RWPE1 (cell line): ENCODE measurements at regions not wholly inside any gene's neighbourhood (a gene's known extent, or its start where the extent isn't known, plus 50 kb on each side); places are given as distances from the start of the nearest gene placed in this dataset.

Experiments
- CTCF ChIA-PET: fragments of 350-600 bp; sonication (Branson Sonifier 250); formaldehyde crosslinking; extraction: SDS; loops from one replicate; lab custom pipeline; 2021; lab: Yijun Ruan, JAX
- POLR2A ChIA-PET: fragments of 400-600 bp; formaldehyde crosslinking; extraction: SDS; loops from one replicate; lab custom pipeline; 2020; ENCODE audit warnings: antibody characterized with exemption; ENCODE audit not compliant: low non-redundant PET; lab: Yijun Ruan, JAX
- DNase-seq: peaks from one replicate; pipeline ENCODE4 v3.0.0; 2012; ENCODE audit warnings: low spot score
- H3K27ac ChIP-seq: fragments of 450-650 bp; 2 replicates; pipeline ENCODE4 v1.5.1; 2017
- CTCF ChIP-seq: fragments of 450-650 bp; conservative IDR thresholded peaks from 2 replicates; pipeline ENCODE4 v1.5.1; 2017; ENCODE audit warnings: low read depth, mild to moderate bottlenecking

GRCh38 chrX:13502590-13502989 is 66.8 kb upstream of the EGFL6 start:
- DNase-seq = no peak
- TF ChIP-seq CTCF = no peak
- ChIA-PET CTCF (no interaction called here), POLR2A (no interaction called here)
- H3K27ac ChIP-seq = no peak overlapping the region

DNA sequence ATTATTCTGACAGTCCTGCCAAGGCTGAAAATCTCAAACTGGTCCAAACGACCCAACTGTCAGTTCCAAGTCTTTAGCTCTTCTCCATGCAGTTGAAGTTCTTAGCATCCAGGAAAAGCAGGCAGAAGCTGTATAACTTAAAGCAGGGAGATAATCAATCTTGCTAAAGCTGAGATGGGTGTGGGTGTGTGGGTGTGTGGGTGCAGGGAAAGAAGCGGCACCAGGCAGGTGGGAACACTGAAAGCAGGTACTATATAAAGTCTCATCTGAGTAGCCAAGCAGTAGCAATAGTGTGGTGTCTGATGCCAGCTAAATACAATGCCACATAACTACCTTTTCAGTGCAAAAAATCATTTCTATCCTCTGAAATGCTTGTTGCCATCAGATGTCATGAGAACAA is 69.7 kb upstream of the EGFL6 start:
- CTCF ChIA-PET = no interaction called here
- no peak for TF ChIP-seq CTCF
- no peak for DNase-seq
- POLR2A ChIA-PET = no interaction called here
- H3K27ac ChIP-seq = no peak overlapping the region

DNA sequence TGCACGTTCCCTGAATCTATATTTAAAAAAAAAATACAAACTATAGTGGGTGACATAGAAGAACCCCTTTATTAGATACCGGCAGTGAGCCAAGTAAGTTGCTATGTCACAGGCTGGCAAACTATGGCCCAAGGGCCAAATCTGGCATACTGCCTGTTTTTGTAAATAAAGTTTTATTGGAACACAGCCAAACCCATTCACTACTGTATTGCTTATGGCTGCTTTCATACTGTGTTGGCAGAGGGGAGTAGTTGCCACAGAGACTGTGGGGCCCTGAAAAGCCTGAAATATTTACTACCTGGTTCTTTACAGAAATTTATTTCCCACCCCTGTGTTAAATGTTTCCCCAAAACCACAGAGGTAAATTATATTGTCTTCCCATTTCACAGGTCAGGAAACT is 71.2 kb upstream of the EGFL6 start:
- DNase-seq = no peak
- TF ChIP-seq CTCF = no peak
- POLR2A ChIA-PET = no interaction called here
- no peak overlapping the region for H3K27ac ChIP-seq
- CTCF ChIA-PET = no interaction called here

DNA sequence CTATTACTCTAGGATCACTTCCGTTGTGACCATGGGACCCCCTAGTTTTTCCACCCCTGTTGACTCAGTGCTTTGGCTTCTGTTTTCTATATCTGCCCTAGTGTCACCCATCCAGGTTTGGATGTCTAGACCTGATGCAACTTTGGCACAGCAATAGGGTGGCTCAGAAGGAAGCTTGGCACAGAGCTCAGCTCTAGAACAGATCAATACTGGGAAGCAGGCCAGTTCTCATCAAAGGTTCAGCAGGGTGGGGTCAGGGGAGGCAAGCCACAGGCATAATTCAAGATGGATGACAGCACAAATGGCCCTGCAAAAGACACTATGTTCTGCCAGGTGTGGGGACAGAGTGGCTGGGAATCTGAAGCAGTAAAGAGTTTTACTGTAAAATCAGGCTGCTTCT is 74.2 kb upstream of the EGFL6 start:
- no peak for TF ChIP-seq CTCF
- ChIA-PET POLR2A (no interaction called here), CTCF (no interaction called here)
- no peak overlapping the region for H3K27ac ChIP-seq
- no peak for DNase-seq

DNA sequence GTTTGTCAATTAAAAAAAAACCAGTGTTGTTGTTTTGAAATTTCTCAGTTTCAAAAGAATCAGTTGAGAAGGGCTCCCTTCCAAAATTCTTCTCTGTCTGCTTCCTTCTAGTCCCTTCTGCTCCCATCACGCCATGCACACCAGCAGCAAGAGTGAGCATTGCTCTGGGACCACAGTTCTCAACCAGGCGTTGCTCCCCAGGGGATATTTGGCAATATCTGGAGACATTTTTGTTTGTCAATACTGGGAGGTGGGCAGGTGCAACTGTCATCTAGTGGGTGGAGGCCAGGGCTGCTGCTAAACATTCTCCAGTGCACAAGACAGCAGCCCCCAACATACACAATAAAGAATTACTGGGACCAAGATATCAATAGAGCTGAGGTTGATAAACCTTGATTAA is 74.8 kb upstream of the EGFL6 start:
- no peak for DNase-seq
- TF ChIP-seq CTCF = no peak
- no peak overlapping the region for H3K27ac ChIP-seq
- POLR2A ChIA-PET = no interaction called here
- CTCF ChIA-PET = no interaction called here

- no peak overlapping the region for H3K27ac ChIP-seq
- ChIA-PET CTCF (no interaction called here), POLR2A (no interaction called here)
- DNase-seq = no peak
- TF ChIP-seq CTCF = no peak
Observed at GRCh38 chrX:13493659-13494058, 75.7 kb upstream of the EGFL6 start.

DNA sequence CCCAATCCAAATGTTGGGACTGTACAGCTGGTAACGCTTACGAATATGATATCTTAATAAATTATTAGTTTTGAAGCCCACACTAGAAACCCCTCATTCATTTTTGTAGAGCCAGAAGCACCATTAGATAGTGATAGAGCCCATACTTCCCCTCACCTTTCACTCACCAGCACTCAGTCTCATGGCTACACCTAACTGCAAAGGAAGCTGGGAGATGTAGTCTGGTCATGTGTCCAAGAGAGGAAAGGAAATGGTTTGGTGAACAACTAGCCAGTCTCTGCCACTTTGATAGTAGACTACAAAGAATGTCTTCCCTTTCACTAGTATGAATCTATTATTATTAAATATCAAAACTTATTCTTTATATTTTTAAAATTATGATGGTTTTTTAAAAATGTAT is 77.1 kb upstream of the EGFL6 start:
- no peak overlapping the region for H3K27ac ChIP-seq
- TF ChIP-seq CTCF = no peak
- CTCF ChIA-PET = no interaction called here
- DNase-seq = no peak
- POLR2A ChIA-PET = no interaction called here
